Nephron (organoid): ENCODE measurements at regions not wholly inside any gene's neighbourhood (a gene's known extent, or its start where the extent isn't known, plus 50 kb on each side); places are given as distances from the start of the nearest gene placed in this dataset.

Experiments used
- H3K27ac Mint-ChIP-seq, 3 experiments: 2 replicates each; pipeline ENCODE4 v1.8.0; 2020; ENCODE audit warnings: mixed read lengths in 3 of 3, mild to moderate bottlenecking in 2 of 3, moderate library complexity in 1 of 3
- H3K27me3 Mint-ChIP-seq: 2 replicates; pipeline ENCODE4 v1.8.0; 2021; ENCODE audit warnings: low read depth, mild to moderate bottlenecking, moderate library complexity, mixed read lengths
- H3K36me3 Mint-ChIP-seq: 2 replicates; pipeline ENCODE4 v1.8.0; 2020; ENCODE audit warnings: low read depth, mixed read lengths
- H3K4me1 Mint-ChIP-seq: 2 replicates; pipeline ENCODE4 v1.8.0; 2020; ENCODE audit warnings: mixed read lengths
- H3K4me3 Mint-ChIP-seq, 3 experiments: 2 replicates each; pipeline ENCODE4 v1.8.0; 2020; ENCODE audit warnings: mild to moderate bottlenecking in 3 of 3, mixed read lengths in 3 of 3, moderate library complexity in 2 of 3
- H3K9me3 Mint-ChIP-seq: 2 replicates; pipeline ENCODE4 v1.8.0; 2020; ENCODE audit warnings: mixed read lengths
- CTCF ChIP-seq, 3 experiments: fragments of 200-600 bp; sonication (generic); IDR thresholded peaks; one replicate each; pipeline ENCODE4 v1.5.0; 2021; ENCODE audit warnings: antibody characterized with exemption in 3 of 3; ENCODE audit not compliant: unreplicated experiment in 3 of 3

- Mint-ChIP-seq H3K4me3 (no peak overlapping the region), H3K27ac (no peak overlapping the region), H3K36me3 (no peaks in the 10 kb centered on the region), H3K27me3 (no peaks in the 10 kb centered on the region), H3K4me1 (peaks cover 5% of the 10 kb centered on the region), H3K9me3 (no peaks in the 10 kb centered on the region)
- no peak for TF ChIP-seq CTCF (IDR thresholded peaks at IDR 0.05; ENCODE audit: unreplicated experiment in 3 of 3)
Measured at GRCh38 chr16:51870296-51870854, 676.6 kb downstream of the TOX3 start.

GRCh38 chr16:51869176-51869575 lies 677.8 kb downstream of the TOX3 start:
- H3K27me3 Mint-ChIP-seq, result no peaks in the 10 kb centered on the region
- H3K4me1 Mint-ChIP-seq, result peaks cover 5% of the 10 kb centered on the region

GRCh38 chr16:51868631-51869030 lies 678.3 kb downstream of the TOX3 start:
- H3K36me3 Mint-ChIP-seq, result no peaks in the 10 kb centered on the region
- no peaks in the 10 kb centered on the region for H3K9me3 Mint-ChIP-seq
- no peak overlapping the region for H3K27ac Mint-ChIP-seq

More at GRCh38 chr16:51869176-51869575, 677.8 kb downstream of the TOX3 start:
- Mint-ChIP-seq H3K36me3 (no peaks in the 10 kb centered on the region), H3K9me3 (no peaks in the 10 kb centered on the region), H3K4me3 (no peak overlapping the region), H3K27ac (no peak overlapping the region)
- TF ChIP-seq CTCF (IDR thresholded peaks at IDR 0.05; ENCODE audit: unreplicated experiment in 3 of 3), result no peak

GRCh38 chr16:51867386-51868065 lies 679.4 kb downstream of the TOX3 start:
- TF ChIP-seq CTCF (IDR thresholded peaks at IDR 0.05; ENCODE audit: unreplicated experiment in 3 of 3), result no peak
- H3K9me3 Mint-ChIP-seq, result no peaks in the 10 kb centered on the region
- H3K4me3 Mint-ChIP-seq, result no peak overlapping the region
- no peaks in the 10 kb centered on the region for H3K36me3 Mint-ChIP-seq
- H3K27ac Mint-ChIP-seq, result no peak overlapping the region
- H3K27me3 Mint-ChIP-seq, result no peaks in the 10 kb centered on the region
- H3K4me1 Mint-ChIP-seq, result peaks cover 5% of the 10 kb centered on the region

More at GRCh38 chr16:51868631-51869030, 678.3 kb downstream of the TOX3 start:
- H3K4me1 Mint-ChIP-seq, result peaks cover 5% of the 10 kb centered on the region
- no peak overlapping the region for H3K4me3 Mint-ChIP-seq
- H3K27me3 Mint-ChIP-seq, result no peaks in the 10 kb centered on the region
- TF ChIP-seq CTCF (IDR thresholded peaks at IDR 0.05; ENCODE audit: unreplicated experiment in 3 of 3), result no peak

GRCh38 chr16:51864575-51864974 lies 682.4 kb downstream of the TOX3 start:
- peaks cover 4% of the 10 kb centered on the region for H3K27me3 Mint-ChIP-seq
- H3K4me1 Mint-ChIP-seq, result no peaks in the 10 kb centered on the region
- H3K36me3 Mint-ChIP-seq, result no peaks in the 10 kb centered on the region
- TF ChIP-seq CTCF (IDR thresholded peaks at IDR 0.05; ENCODE audit: unreplicated experiment in 3 of 3), result no peak
- H3K9me3 Mint-ChIP-seq, result no peaks in the 10 kb centered on the region
- H3K27ac Mint-ChIP-seq, result no peak overlapping the region
- no peak overlapping the region for H3K4me3 Mint-ChIP-seq
